ENCODE measurements at regions not wholly inside any gene's neighbourhood (a gene's known extent, or its start where the extent isn't known, plus 50 kb on each side); places are given as distances from the start of the nearest gene placed in this dataset.

DNA sequence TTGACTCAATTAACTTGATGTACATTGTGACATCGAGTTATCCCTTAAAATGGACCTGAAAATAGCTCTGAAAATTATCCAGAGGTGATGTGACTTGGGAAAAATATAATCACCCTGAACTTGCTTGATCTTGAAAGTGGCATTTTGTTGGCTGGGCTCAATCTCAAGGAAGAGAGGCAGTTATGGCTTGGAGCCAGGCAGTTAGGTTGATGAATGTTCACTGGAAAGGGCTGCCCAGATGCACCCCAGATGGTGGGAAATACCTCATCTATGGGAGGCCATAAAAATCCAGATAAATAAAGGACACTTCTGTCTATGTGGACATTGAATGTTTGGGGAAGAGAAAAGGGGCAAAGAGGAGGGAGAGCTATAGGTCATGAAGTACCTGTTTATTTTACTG is 55.7 kb upstream of the OR5AN1 start:
- DNase-seq (ENCODE audit: low spot score) (no peak), ATAC-seq (ENCODE audit: low read depth) (no peak)
- H3K27ac ChIP-seq (ENCODE audit: poor library complexity, severe bottlenecking), result no peak overlapping the region
- TF ChIP-seq, protein P1, sequence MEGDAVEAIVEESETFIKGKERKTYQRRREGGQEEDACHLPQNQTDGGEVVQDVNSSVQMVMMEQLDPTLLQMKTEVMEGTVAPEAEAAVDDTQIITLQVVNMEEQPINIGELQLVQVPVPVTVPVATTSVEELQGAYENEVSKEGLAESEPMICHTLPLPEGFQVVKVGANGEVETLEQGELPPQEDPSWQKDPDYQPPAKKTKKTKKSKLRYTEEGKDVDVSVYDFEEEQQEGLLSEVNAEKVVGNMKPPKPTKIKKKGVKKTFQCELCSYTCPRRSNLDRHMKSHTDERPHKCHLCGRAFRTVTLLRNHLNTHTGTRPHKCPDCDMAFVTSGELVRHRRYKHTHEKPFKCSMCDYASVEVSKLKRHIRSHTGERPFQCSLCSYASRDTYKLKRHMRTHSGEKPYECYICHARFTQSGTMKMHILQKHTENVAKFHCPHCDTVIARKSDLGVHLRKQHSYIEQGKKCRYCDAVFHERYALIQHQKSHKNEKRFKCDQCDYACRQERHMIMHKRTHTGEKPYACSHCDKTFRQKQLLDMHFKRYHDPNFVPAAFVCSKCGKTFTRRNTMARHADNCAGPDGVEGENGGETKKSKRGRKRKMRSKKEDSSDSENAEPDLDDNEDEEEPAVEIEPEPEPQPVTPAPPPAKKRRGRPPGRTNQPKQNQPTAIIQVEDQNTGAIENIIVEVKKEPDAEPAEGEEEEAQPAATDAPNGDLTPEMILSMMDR (IDR thresholded peaks at IDR 0.05; ENCODE audit: poor library complexity, severe bottlenecking), result no peak
- H3K4me1 ChIP-seq (ENCODE audit: insufficient read depth, poor library complexity, severe bottlenecking), result no peaks in the 10 kb centered on the region
- H3K4me3 ChIP-seq (ENCODE audit: severe bottlenecking), result no peak overlapping the region
- no peaks in the 10 kb centered on the region for H3K9me3 ChIP-seq (ENCODE audit: severe bottlenecking)
- H3K36me3 ChIP-seq (ENCODE audit: low read depth), result no peaks in the 10 kb centered on the region
- H3K27me3 ChIP-seq (ENCODE audit: insufficient read depth, poor library complexity, severe bottlenecking), result peaks cover 6% of the 10 kb centered on the region

DNA sequence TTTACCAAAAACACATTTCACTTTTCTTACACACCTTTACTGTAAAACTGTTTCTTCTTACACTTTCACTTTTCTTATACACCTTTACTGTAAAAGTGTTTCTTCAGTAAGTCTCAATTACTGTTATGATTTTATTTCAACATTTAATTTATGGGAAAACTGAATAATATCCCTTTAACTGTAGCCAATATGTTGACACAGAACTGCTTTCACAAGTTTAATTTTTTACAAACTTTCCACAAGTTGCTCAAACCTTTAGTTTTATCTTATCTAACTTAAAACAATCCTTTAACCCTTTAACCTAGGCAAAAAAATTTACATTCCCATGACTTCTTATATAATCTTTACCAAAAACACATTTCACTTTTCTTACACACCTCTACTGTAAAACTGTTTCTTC is 63.3 kb upstream of the OR5AN1 start:
- Histone ChIP-seq H3K4me1 (ENCODE audit: insufficient read depth, poor library complexity, severe bottlenecking) (no peaks in the 10 kb centered on the region), H3K4me3 (ENCODE audit: severe bottlenecking) (no peak overlapping the region), H3K27ac (ENCODE audit: poor library complexity, severe bottlenecking) (no peak overlapping the region), H3K27me3 (ENCODE audit: insufficient read depth, poor library complexity, severe bottlenecking) (no peaks in the 10 kb centered on the region), H3K36me3 (ENCODE audit: low read depth) (no peaks in the 10 kb centered on the region), H3K9me3 (ENCODE audit: severe bottlenecking) (no peaks in the 10 kb centered on the region)
- TF ChIP-seq, protein P1 (IDR thresholded peaks at IDR 0.05; ENCODE audit: poor library complexity, severe bottlenecking), result no peak
- no peak for ATAC-seq (ENCODE audit: low read depth)
- no peak for DNase-seq (ENCODE audit: low spot score)

DNA sequence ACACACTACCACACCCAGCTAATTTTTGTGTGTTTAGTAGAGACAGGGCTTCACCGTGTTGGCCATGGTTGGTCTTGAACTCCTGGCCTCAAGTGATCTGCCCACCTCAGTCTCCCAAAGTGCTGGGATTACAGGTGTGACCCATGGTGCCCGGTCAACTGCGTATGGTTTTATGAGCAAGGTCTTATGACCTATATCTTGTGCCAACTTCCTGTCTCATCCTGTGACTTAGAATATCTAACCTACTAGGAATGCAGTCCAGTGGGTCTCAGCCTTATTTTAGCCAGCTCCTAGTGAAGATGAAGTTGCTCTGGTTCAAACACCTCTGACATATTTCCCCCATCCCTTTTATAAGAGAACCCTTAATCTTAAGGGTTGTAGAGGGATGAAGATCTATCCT is 66.1 kb upstream of the OR5AN1 start:
- TF ChIP-seq, protein P1 (IDR thresholded peaks at IDR 0.05; ENCODE audit: poor library complexity, severe bottlenecking), result no peak
- Histone ChIP-seq H3K9me3 (ENCODE audit: severe bottlenecking) (no peaks in the 10 kb centered on the region), H3K27ac (ENCODE audit: poor library complexity, severe bottlenecking) (no peak overlapping the region), H3K4me1 (ENCODE audit: insufficient read depth, poor library complexity, severe bottlenecking) (no peaks in the 10 kb centered on the region), H3K4me3 (ENCODE audit: severe bottlenecking) (no peak overlapping the region), H3K27me3 (ENCODE audit: insufficient read depth, poor library complexity, severe bottlenecking) (no peaks in the 10 kb centered on the region), H3K36me3 (ENCODE audit: low read depth) (no peaks in the 10 kb centered on the region)
- ATAC-seq (ENCODE audit: low read depth) (peak; percentile 44; the same call in 1 of the 3 replicates), DNase-seq (ENCODE audit: low spot score) (no peak)

DNA sequence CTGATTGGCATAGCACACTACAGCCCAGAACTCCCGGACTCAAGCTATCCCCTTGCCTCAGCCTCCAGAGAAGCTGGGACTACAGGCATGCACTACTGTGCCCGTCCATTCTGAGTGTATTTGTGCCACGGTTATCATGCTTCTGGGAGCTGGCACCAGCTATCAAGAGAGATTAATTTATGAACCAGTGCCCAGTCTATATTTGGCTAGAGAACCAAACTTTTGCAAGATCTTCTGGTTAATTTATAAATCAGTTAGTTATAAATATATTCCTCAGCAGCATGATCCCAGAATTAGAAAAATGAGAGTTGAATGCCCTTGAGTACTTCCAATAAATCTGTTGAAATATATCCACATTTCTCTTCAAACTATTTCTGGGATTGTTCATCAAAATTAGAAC is 67.5 kb upstream of the OR5AN1 start:
- no peaks in the 10 kb centered on the region for H3K27me3 ChIP-seq (ENCODE audit: insufficient read depth, poor library complexity, severe bottlenecking)
- no peaks in the 10 kb centered on the region for H3K4me1 ChIP-seq (ENCODE audit: insufficient read depth, poor library complexity, severe bottlenecking)
- H3K9me3 ChIP-seq (ENCODE audit: severe bottlenecking), result no peaks in the 10 kb centered on the region
- DNase-seq (ENCODE audit: low spot score) (no peak), ATAC-seq (ENCODE audit: low read depth) (no peak)
- TF ChIP-seq, protein P1 (IDR thresholded peaks at IDR 0.05; ENCODE audit: poor library complexity, severe bottlenecking), result no peak
- H3K4me3 ChIP-seq (ENCODE audit: severe bottlenecking), result no peak overlapping the region
- no peaks in the 10 kb centered on the region for H3K36me3 ChIP-seq (ENCODE audit: low read depth)
- no peak overlapping the region for H3K27ac ChIP-seq (ENCODE audit: poor library complexity, severe bottlenecking)

- ATAC-seq (ENCODE audit: low read depth) (no peak), DNase-seq (ENCODE audit: low spot score) (no peak)
- TF ChIP-seq, protein P1 (IDR thresholded peaks at IDR 0.05; ENCODE audit: poor library complexity, severe bottlenecking), result no peak
- no peaks in the 10 kb centered on the region for H3K4me1 ChIP-seq (ENCODE audit: insufficient read depth, poor library complexity, severe bottlenecking)
- no peak overlapping the region for H3K4me3 ChIP-seq (ENCODE audit: severe bottlenecking)
- no peak overlapping the region for H3K27ac ChIP-seq (ENCODE audit: poor library complexity, severe bottlenecking)
- H3K27me3 ChIP-seq (ENCODE audit: insufficient read depth, poor library complexity, severe bottlenecking), result no peaks in the 10 kb centered on the region
- H3K36me3 ChIP-seq (ENCODE audit: low read depth), result no peaks in the 10 kb centered on the region
- no peaks in the 10 kb centered on the region for H3K9me3 ChIP-seq (ENCODE audit: severe bottlenecking)
Measured at GRCh38 chr11:59289356-59290181, 69.1 kb upstream of the OR5AN1 start.
